Suprapubic skin (tissue), 4 donors: ENCODE measurements at regions not wholly inside any gene's neighbourhood (a gene's known extent, or its start where the extent isn't known, plus 50 kb on each side); places are given as distances from the start of the nearest gene placed in this dataset.
"Not testable (repeated sequence)": the region's sequence is repeated elsewhere in the genome, so short reads cannot be mapped to it uniquely, and the experiment has no call there.

Source experiments
- DNase-seq, 2 donors: peaks; one replicate each; pipeline ENCODE4 v3.0.0-alpha.2; 2019; ENCODE audit warnings: low spot score in 2 of 2
- H3K27ac ChIP-seq: fragments of 200-600 bp; sonication (generic); one replicate; pipeline ENCODE4 v1.5.1; 2019
- H3K27me3 ChIP-seq: fragments of 200-600 bp; sonication (generic); one replicate; pipeline ENCODE4 v1.5.1; 2019
- H3K36me3 ChIP-seq: fragments of 200-600 bp; sonication (generic); one replicate; pipeline ENCODE4 v1.5.1; 2019
- H3K4me1 ChIP-seq: fragments of 200-600 bp; sonication (generic); one replicate; pipeline ENCODE4 v1.5.1; 2019
- H3K4me3 ChIP-seq: fragments of 200-600 bp; sonication (generic); one replicate; pipeline ENCODE4 v1.5.1; 2019; ENCODE audit warnings: mild to moderate bottlenecking
- H3K9me3 ChIP-seq: fragments of 200-600 bp; sonication (generic); one replicate; pipeline ENCODE4 v1.5.1; 2019
- EP300 ChIP-seq: sonication (generic); formaldehyde crosslinking; IDR thresholded peaks from one replicate; pipeline ENCODE4 v1.6.1; 2017; ENCODE audit warnings: antibody characterized with exemption
- POLR2A ChIP-seq, 2 donors: fragments of 450-650 bp; IDR thresholded peaks; one replicate each; pipeline ENCODE4 v1.6.1; 2017; ENCODE audit warnings: antibody characterized with exemption in 2 of 2, mild to moderate bottlenecking in 2 of 2, moderate library complexity in 2 of 2
- POLR2AphosphoS5 ChIP-seq, 3 donors: sonication (generic); formaldehyde crosslinking; IDR thresholded peaks; one replicate each; pipeline ENCODE4 v1.6.1; 2017; ENCODE audit warnings: antibody characterized with exemption in 3 of 3
- WGBS: methylation state at CpG from one replicate; pipeline ENCODE4 v1.1.5; 2018; 5-methylcytosine and 5-hydroxymethylcytosine counted together
- TF ChIP-seq, protein P1 (sequence below), 2 donors: fragments of 200-600 bp in 1 of 2; fragments of 450-650 bp in 1 of 2; sonication (generic) in 1 of 2; IDR thresholded peaks; one replicate each; pipeline ENCODE4 v1.5.1; 2016 to 2019; ENCODE audit warnings: antibody characterized with exemption in 2 of 2, mild to moderate bottlenecking in 1 of 2, moderate library complexity in 1 of 2

GRCh38 chr2:125243074-125243473 lies 1218.0 kb downstream of the CNTNAP5 start:
- TF ChIP-seq, protein P1, sequence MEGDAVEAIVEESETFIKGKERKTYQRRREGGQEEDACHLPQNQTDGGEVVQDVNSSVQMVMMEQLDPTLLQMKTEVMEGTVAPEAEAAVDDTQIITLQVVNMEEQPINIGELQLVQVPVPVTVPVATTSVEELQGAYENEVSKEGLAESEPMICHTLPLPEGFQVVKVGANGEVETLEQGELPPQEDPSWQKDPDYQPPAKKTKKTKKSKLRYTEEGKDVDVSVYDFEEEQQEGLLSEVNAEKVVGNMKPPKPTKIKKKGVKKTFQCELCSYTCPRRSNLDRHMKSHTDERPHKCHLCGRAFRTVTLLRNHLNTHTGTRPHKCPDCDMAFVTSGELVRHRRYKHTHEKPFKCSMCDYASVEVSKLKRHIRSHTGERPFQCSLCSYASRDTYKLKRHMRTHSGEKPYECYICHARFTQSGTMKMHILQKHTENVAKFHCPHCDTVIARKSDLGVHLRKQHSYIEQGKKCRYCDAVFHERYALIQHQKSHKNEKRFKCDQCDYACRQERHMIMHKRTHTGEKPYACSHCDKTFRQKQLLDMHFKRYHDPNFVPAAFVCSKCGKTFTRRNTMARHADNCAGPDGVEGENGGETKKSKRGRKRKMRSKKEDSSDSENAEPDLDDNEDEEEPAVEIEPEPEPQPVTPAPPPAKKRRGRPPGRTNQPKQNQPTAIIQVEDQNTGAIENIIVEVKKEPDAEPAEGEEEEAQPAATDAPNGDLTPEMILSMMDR (IDR thresholded peaks at IDR 0.05): no peak
- TF ChIP-seq POLR2AphosphoS5 (IDR thresholded peaks at IDR 0.05): no peak
- Histone ChIP-seq H3K36me3 (no peaks in the 10 kb centered on the region), H3K27ac (no peak overlapping the region), H3K27me3 (no peaks in the 10 kb centered on the region), H3K4me3 (no peak overlapping the region), H3K9me3 (peaks cover 3% of the 10 kb centered on the region), H3K4me1 (no peaks in the 10 kb centered on the region)
- no peak for DNase-seq
- 79% methylated on average over 1 of the region's 1 CpG for WGBS

DNA sequence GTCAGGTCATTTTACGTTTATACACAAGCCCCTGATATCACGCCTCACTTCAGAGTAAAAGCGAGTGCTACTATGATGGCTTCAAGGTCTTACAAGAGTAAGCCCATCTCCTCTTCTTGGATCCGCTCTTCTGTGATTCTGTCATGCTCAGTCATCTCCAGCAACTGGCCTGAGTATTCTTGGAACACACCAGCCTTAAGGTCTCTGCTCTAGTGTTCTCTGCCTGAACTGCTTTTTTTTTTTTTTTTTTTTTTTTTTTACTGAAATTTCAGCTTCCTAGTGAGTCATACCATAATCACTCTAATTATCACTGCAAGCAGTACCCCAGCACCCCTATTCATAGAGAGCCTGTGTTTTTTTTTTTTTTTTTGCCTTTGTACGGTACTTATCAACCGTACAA lies 1228.9 kb downstream of the CNTNAP5 start:
- TF ChIP-seq EP300 (no peak), POLR2A (IDR thresholded peaks at IDR 0.05) (no peak), POLR2AphosphoS5 (IDR thresholded peaks at IDR 0.05) (no peak)
- TF ChIP-seq, protein P1 (IDR thresholded peaks at IDR 0.05): no peak
- H3K36me3 ChIP-seq: no peaks in the 10 kb centered on the region
- H3K4me1 ChIP-seq: no peaks in the 10 kb centered on the region
- no peaks in the 10 kb centered on the region for H3K27me3 ChIP-seq
- 90% methylated on average over 6 of the region's 6 CpGs for WGBS
- H3K9me3 ChIP-seq: no peaks in the 10 kb centered on the region
- no peak overlapping the region for H3K4me3 ChIP-seq
- DNase-seq: no peak
- no peak overlapping the region for H3K27ac ChIP-seq

DNA sequence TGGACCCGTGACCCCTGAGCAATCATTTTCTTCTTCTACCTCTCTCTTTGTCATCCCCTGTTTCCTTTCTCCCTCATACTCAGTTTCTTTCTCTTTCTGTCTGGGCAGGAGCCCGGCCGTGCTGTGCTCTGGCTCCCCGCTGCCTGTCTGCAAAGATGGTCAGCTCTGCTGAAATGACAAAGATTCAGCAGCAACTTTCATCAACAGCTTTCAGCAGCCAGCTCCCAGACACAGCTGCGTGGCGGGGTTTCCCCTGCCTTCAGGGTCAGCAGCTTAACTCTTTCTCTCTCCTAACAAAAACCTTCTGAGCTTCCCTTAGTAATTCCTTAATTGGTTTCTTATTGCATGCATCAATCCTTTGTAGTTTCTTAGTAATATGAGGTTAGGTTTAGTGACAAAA lies 1234.4 kb downstream of the CNTNAP5 start:
- Histone ChIP-seq H3K27me3 (no peaks in the 10 kb centered on the region), H3K4me1 (no peaks in the 10 kb centered on the region), H3K36me3 (no peaks in the 10 kb centered on the region), H3K4me3 (no peak overlapping the region), H3K27ac (no peak overlapping the region), H3K9me3 (no peaks in the 10 kb centered on the region)
- DNase-seq: no peak
- WGBS: 49% methylated on average over 6 of the region's 6 CpGs
- TF ChIP-seq EP300: no peak
- no peak for TF ChIP-seq POLR2A (IDR thresholded peaks at IDR 0.05)
- TF ChIP-seq, protein P1 (IDR thresholded peaks at IDR 0.05): no peak
- no peak for TF ChIP-seq POLR2AphosphoS5 (IDR thresholded peaks at IDR 0.05)

- H3K4me1 ChIP-seq, H3K27ac ChIP-seq, DNase-seq, H3K9me3 ChIP-seq, H3K36me3 ChIP-seq, H3K4me3 ChIP-seq, H3K27me3 ChIP-seq: not testable (repeated sequence)
These were observed 1235.4 kb downstream of the CNTNAP5 start for GRCh38 chr2:125260366-125260930.

DNA sequence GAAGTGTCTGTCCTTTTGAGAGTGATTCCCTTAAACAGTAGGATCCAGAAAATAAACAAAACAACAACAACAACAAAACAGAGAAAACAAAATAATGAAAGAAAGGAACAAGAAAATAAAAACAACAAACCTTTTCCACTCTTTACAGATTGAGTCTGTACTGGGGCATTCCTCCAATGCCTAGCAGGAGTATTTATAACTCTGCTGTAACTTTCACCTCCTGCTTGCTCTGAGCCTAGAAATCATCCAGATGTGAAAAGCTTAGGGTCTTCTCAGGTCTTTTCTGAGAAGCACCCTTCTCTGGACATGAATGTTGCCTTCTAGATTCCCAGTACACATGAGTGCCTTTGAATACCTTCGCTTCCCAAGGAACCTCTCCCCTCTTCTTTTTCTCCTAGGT lies 1239.4 kb downstream of the CNTNAP5 start:
- WGBS: 87% methylated on average over 1 of the region's 1 CpG

More for the DNA sequence above, 1239.4 kb downstream of the CNTNAP5 start:
- no peak for DNase-seq
- H3K9me3 ChIP-seq: no peaks in the 10 kb centered on the region
- H3K27me3 ChIP-seq: no peaks in the 10 kb centered on the region
- H3K4me3 ChIP-seq: no peak overlapping the region
- H3K36me3 ChIP-seq: no peaks in the 10 kb centered on the region
- H3K4me1 ChIP-seq: no peaks in the 10 kb centered on the region
- no peak for TF ChIP-seq EP300
- TF ChIP-seq, protein P1 (IDR thresholded peaks at IDR 0.05): no peak
- TF ChIP-seq POLR2A (IDR thresholded peaks at IDR 0.05): no peak
- no peak for TF ChIP-seq POLR2AphosphoS5 (IDR thresholded peaks at IDR 0.05)
- H3K27ac ChIP-seq: no peak overlapping the region
